K562 (cell line): ENCODE measurements at regions not wholly inside any gene's neighbourhood (a gene's known extent, or its start where the extent isn't known, plus 50 kb on each side); places are given as distances from the start of the nearest gene placed in this dataset.

Experiments used
- ARNT ChIP-seq, 2 experiments: fragments of 450-650 bp; IDR thresholded peaks; 2 replicates each; pipeline ENCODE4 v1.6.1; 2016; ENCODE audit warnings: mild to moderate bottlenecking in 1 of 2
- FOSL1 ChIP-seq: fragments of 200-800 bp; sonication (Bioruptor generic); conservative IDR thresholded peaks from 2 replicates; pipeline ENCODE4 v1.6.1; 2016; ENCODE audit warnings: missing genetic modification characterization, missing compliant biosample characterization
- FOXJ2 ChIP-seq: fragments of 200-800 bp; sonication (Bioruptor generic); IDR thresholded peaks from 2 replicates; pipeline ENCODE4 v1.6.1; 2016; ENCODE audit warnings: missing genetic modification characterization, missing compliant biosample characterization
- KDM1A ChIP-seq, 2 experiments: fragments of 450-650 bp; IDR thresholded peaks; 2 replicates each; pipeline ENCODE4 v1.6.1; 2016; ENCODE audit warnings: mild to moderate bottlenecking in 2 of 2
- MEIS2 ChIP-seq: fragments of 450-650 bp; IDR thresholded peaks from 2 replicates; pipeline ENCODE4 v1.6.1; 2014; ENCODE audit warnings: mild to moderate bottlenecking; ENCODE audit not compliant: partially characterized antibody
- NR1H2 ChIP-seq: sonication (generic); formaldehyde crosslinking; IDR thresholded peaks from 2 replicates; pipeline ENCODE4 v1.4.0; 2020; ENCODE audit warnings: mild to moderate bottlenecking, missing genetic modification reagents
- PML ChIP-seq: IDR thresholded peaks from 2 replicates; pipeline ENCODE4 v1.6.1; 2012; ENCODE audit warnings: low read length, inconsistent platforms
- PURB ChIP-seq: sonication (generic); formaldehyde crosslinking; IDR thresholded peaks from 2 replicates; pipeline ENCODE4 v1.9.0; 2021; ENCODE audit warnings: low read depth, mild to moderate bottlenecking, missing genetic modification reagents
- SETDB1 ChIP-seq: IDR thresholded peaks from one replicate; pipeline ENCODE4 v1.6.1; 2012; ENCODE audit warnings: low read length, control low read depth, inconsistent platforms
- SNRNP70 ChIP-seq: fragments of 200-400 bp; formaldehyde crosslinking; optimal IDR thresholded peaks from 2 replicates; pipeline ENCODE3; 2017; ENCODE audit warnings: low read depth, low read length
- TF ChIP-seq, protein P1 (sequence below): IDR thresholded peaks from 2 replicates; pipeline ENCODE4 v1.6.1; 2011; ENCODE audit warnings: borderline replicate concordance, low read depth, mild to moderate bottlenecking, moderate library complexity, low read length; ENCODE audit not compliant: insufficient read depth, poor library complexity, severe bottlenecking
- TF ChIP-seq, protein P2 (sequence below): fragments of 450-650 bp; IDR thresholded peaks from 2 replicates; pipeline ENCODE4 v1.6.1; 2016; ENCODE audit warnings: mild to moderate bottlenecking, moderate library complexity
- TF ChIP-seq, protein P3 (sequence below): fragments of 250-450 bp; sonication (Bioruptor Pico); IDR thresholded peaks from 2 replicates; pipeline ENCODE4 v1.5.1; 2021; ENCODE audit warnings: mild to moderate bottlenecking

DNA sequence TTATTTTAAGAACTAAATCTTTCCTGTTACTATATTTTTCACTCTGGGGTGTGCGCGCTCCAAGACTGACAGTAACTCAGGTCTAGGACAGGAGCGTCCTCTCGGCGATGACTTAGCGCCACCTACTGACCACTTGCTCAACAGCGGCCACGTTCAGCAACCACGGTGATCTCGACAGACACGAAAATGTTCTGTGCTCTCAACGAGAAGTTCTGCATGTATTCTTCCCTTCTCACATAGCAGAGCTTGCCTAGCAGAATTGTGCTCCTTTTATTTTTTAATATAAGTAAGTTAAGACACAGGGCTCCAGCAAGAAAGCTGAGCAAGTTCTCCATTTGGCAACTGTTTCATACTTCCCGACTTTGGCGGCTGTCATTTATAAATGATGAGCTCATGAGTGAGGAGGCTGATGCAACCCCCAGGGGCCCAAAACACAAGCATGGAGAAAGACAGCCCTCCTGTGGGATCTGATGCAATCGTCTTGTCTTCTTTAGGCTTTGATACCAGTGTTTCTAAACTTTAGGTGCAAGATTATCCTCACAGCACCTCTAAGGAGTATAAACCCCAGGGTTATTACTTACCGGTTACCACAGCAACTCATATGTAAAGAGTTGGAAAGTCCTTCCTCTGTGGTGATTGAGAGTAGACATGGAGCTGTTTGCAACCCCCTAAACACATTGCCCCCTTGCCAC is 92.6 kb downstream of the HHIPL2 start (continued):
- TF ChIP-seq, protein P1, sequence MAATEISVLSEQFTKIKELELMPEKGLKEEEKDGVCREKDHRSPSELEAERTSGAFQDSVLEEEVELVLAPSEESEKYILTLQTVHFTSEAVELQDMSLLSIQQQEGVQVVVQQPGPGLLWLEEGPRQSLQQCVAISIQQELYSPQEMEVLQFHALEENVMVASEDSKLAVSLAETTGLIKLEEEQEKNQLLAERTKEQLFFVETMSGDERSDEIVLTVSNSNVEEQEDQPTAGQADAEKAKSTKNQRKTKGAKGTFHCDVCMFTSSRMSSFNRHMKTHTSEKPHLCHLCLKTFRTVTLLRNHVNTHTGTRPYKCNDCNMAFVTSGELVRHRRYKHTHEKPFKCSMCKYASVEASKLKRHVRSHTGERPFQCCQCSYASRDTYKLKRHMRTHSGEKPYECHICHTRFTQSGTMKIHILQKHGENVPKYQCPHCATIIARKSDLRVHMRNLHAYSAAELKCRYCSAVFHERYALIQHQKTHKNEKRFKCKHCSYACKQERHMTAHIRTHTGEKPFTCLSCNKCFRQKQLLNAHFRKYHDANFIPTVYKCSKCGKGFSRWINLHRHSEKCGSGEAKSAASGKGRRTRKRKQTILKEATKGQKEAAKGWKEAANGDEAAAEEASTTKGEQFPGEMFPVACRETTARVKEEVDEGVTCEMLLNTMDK, result no peak
- TF ChIP-seq, protein P2, sequence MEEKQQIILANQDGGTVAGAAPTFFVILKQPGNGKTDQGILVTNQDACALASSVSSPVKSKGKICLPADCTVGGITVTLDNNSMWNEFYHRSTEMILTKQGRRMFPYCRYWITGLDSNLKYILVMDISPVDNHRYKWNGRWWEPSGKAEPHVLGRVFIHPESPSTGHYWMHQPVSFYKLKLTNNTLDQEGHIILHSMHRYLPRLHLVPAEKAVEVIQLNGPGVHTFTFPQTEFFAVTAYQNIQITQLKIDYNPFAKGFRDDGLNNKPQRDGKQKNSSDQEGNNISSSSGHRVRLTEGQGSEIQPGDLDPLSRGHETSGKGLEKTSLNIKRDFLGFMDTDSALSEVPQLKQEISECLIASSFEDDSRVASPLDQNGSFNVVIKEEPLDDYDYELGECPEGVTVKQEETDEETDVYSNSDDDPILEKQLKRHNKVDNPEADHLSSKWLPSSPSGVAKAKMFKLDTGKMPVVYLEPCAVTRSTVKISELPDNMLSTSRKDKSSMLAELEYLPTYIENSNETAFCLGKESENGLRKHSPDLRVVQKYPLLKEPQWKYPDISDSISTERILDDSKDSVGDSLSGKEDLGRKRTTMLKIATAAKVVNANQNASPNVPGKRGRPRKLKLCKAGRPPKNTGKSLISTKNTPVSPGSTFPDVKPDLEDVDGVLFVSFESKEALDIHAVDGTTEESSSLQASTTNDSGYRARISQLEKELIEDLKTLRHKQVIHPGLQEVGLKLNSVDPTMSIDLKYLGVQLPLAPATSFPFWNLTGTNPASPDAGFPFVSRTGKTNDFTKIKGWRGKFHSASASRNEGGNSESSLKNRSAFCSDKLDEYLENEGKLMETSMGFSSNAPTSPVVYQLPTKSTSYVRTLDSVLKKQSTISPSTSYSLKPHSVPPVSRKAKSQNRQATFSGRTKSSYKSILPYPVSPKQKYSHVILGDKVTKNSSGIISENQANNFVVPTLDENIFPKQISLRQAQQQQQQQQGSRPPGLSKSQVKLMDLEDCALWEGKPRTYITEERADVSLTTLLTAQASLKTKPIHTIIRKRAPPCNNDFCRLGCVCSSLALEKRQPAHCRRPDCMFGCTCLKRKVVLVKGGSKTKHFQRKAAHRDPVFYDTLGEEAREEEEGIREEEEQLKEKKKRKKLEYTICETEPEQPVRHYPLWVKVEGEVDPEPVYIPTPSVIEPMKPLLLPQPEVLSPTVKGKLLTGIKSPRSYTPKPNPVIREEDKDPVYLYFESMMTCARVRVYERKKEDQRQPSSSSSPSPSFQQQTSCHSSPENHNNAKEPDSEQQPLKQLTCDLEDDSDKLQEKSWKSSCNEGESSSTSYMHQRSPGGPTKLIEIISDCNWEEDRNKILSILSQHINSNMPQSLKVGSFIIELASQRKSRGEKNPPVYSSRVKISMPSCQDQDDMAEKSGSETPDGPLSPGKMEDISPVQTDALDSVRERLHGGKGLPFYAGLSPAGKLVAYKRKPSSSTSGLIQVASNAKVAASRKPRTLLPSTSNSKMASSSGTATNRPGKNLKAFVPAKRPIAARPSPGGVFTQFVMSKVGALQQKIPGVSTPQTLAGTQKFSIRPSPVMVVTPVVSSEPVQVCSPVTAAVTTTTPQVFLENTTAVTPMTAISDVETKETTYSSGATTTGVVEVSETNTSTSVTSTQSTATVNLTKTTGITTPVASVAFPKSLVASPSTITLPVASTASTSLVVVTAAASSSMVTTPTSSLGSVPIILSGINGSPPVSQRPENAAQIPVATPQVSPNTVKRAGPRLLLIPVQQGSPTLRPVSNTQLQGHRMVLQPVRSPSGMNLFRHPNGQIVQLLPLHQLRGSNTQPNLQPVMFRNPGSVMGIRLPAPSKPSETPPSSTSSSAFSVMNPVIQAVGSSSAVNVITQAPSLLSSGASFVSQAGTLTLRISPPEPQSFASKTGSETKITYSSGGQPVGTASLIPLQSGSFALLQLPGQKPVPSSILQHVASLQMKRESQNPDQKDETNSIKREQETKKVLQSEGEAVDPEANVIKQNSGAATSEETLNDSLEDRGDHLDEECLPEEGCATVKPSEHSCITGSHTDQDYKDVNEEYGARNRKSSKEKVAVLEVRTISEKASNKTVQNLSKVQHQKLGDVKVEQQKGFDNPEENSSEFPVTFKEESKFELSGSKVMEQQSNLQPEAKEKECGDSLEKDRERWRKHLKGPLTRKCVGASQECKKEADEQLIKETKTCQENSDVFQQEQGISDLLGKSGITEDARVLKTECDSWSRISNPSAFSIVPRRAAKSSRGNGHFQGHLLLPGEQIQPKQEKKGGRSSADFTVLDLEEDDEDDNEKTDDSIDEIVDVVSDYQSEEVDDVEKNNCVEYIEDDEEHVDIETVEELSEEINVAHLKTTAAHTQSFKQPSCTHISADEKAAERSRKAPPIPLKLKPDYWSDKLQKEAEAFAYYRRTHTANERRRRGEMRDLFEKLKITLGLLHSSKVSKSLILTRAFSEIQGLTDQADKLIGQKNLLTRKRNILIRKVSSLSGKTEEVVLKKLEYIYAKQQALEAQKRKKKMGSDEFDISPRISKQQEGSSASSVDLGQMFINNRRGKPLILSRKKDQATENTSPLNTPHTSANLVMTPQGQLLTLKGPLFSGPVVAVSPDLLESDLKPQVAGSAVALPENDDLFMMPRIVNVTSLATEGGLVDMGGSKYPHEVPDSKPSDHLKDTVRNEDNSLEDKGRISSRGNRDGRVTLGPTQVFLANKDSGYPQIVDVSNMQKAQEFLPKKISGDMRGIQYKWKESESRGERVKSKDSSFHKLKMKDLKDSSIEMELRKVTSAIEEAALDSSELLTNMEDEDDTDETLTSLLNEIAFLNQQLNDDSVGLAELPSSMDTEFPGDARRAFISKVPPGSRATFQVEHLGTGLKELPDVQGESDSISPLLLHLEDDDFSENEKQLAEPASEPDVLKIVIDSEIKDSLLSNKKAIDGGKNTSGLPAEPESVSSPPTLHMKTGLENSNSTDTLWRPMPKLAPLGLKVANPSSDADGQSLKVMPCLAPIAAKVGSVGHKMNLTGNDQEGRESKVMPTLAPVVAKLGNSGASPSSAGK, result peak; percentile 39; the same call in 1 of the 2 replicates
- TF ChIP-seq ARNT (IDR thresholded peaks at IDR 0.05) (peak in 1 of 2 experiments; percentile 77; a peak in 1 of 4 replicates), KDM1A (IDR thresholded peaks at IDR 0.05) (no peak), PURB (CRISPR knock-in tag) (no peak), NR1H2 (CRISPR knock-in tag) (no peak), SNRNP70 (no peak), MEIS2 (peak; percentile 99), FOSL1 (tag) (peak; percentile 67; the same call in 1 of the 2 replicates), PML (0 out of 2 replicates have a peak, but pooled peaks have one; percentile 27), FOXJ2 (tag) (no peak), SETDB1 (no peak)
- TF ChIP-seq, protein P3, sequence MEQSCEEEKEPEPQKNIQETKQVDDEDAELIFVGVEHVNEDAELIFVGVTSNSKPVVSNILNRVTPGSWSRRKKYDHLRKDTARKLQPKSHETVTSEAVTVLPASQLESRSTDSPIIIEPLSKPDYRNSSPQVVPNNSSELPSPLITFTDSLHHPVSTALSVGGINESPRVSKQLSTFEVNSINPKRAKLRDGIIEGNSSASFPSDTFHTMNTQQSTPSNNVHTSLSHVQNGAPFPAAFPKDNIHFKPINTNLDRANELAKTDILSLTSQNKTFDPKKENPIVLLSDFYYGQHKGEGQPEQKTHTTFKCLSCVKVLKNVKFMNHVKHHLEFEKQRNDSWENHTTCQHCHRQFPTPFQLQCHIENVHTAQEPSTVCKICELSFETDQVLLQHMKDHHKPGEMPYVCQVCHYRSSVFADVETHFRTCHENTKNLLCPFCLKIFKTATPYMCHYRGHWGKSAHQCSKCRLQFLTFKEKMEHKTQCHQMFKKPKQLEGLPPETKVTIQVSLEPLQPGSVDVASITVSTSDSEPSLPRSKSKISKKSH (CRISPR knock-in tag), result no peak
